ENCODE measurements at regions not wholly inside any gene's neighbourhood (a gene's known extent, or its start where the extent isn't known, plus 50 kb on each side); places are given as distances from the start of the nearest gene placed in this dataset.

GRCh38 chr11:28536504-28537267 is 428.5 kb downstream of the METTL15 start:
- TF ChIP-seq, protein P1, sequence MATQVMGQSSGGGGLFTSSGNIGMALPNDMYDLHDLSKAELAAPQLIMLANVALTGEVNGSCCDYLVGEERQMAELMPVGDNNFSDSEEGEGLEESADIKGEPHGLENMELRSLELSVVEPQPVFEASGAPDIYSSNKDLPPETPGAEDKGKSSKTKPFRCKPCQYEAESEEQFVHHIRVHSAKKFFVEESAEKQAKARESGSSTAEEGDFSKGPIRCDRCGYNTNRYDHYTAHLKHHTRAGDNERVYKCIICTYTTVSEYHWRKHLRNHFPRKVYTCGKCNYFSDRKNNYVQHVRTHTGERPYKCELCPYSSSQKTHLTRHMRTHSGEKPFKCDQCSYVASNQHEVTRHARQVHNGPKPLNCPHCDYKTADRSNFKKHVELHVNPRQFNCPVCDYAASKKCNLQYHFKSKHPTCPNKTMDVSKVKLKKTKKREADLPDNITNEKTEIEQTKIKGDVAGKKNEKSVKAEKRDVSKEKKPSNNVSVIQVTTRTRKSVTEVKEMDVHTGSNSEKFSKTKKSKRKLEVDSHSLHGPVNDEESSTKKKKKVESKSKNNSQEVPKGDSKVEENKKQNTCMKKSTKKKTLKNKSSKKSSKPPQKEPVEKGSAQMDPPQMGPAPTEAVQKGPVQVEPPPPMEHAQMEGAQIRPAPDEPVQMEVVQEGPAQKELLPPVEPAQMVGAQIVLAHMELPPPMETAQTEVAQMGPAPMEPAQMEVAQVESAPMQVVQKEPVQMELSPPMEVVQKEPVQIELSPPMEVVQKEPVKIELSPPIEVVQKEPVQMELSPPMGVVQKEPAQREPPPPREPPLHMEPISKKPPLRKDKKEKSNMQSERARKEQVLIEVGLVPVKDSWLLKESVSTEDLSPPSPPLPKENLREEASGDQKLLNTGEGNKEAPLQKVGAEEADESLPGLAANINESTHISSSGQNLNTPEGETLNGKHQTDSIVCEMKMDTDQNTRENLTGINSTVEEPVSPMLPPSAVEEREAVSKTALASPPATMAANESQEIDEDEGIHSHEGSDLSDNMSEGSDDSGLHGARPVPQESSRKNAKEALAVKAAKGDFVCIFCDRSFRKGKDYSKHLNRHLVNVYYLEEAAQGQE (IDR thresholded peaks at IDR 0.05; ENCODE audit: low read depth) = no peak
- TF ChIP-seq EP300 (IDR thresholded peaks at IDR 0.05; ENCODE audit: borderline replicate concordance) = no peak

All from Ishikawa (cell line).